Thyroid gland (tissue), 4 donors: ENCODE measurements at regions not wholly inside any gene's neighbourhood (a gene's known extent, or its start where the extent isn't known, plus 50 kb on each side); places are given as distances from the start of the nearest gene placed in this dataset.

ENCODE experiments used
- DNase-seq, 2 donors: peaks; one replicate each; pipeline ENCODE4 v3.0.0-alpha.2; 2019
- H3K27ac ChIP-seq, 3 donors: fragments of 200-600 bp; sonication (generic); 1 replicate in 2 of 3; 2 replicates in 1 of 3; pipeline ENCODE4 v1.5.1; 2016 to 2019; ENCODE audit warnings: mild to moderate bottlenecking in 1 of 3, moderate library complexity in 1 of 3
- H3K27me3 ChIP-seq: fragments of 200-600 bp; sonication (generic); one replicate; pipeline ENCODE4 v1.5.1; 2019
- H3K36me3 ChIP-seq, 2 donors: fragments of 200-600 bp; sonication (generic); one replicate each; pipeline ENCODE4 v1.5.1; 2016 to 2019
- H3K4me1 ChIP-seq, 2 donors: fragments of 200-600 bp; sonication (generic); one replicate each; pipeline ENCODE4 v1.5.1; 2017 to 2019
- H3K4me3 ChIP-seq, 3 donors: fragments of 200-600 bp; sonication (generic); replicated peaks in 1 of 3; 1 replicate in 2 of 3; 2 replicates in 1 of 3; pipeline ENCODE4 v1.5.1; 2016; ENCODE audit warnings: mild to moderate bottlenecking in 1 of 3
- H3K9me3 ChIP-seq: fragments of 200-600 bp; sonication (generic); one replicate; pipeline ENCODE4 v1.5.1; 2017
- CTCF ChIP-seq, 6 experiments: fragments of 200-600 bp in 3 of 6; fragments of 450-650 bp in 3 of 6; sonication (generic) in 3 of 6; IDR thresholded peaks; one replicate each; pipeline ENCODE4 v1.5.1; 2016 to 2019; ENCODE audit warnings: antibody characterized with exemption in 6 of 6, mild to moderate bottlenecking in 2 of 6, inconsistent platforms in 1 of 6, moderate library complexity in 1 of 6
- POLR2A ChIP-seq, 2 donors: fragments of 450-650 bp; IDR thresholded peaks; one replicate each; pipeline ENCODE4 v1.6.1; 2017; ENCODE audit warnings: antibody characterized with exemption in 2 of 2, mild to moderate bottlenecking in 2 of 2, moderate library complexity in 1 of 2
- WGBS, 2 donors: methylation state at CpG; one replicate each; pipeline ENCODE4 v1.1.5; 2017; 5-methylcytosine and 5-hydroxymethylcytosine counted together
- intact Hi-C: fragments of 100-400 bp; cut with DNase I; formaldehyde crosslinking; loops from one replicate; pipeline ENCODE4 v1.15.1; 2023

- WGBS, 2 donors: 69% methylated on average over 11 of the region's 11 CpGs
- H3K27me3 ChIP-seq: no peaks in the 10 kb centered on the region
- H3K4me1 ChIP-seq: peaks cover 9 to 18% of the 10 kb centered on the region in 2 donors
- no peak overlapping the region for H3K27ac ChIP-seq
- no peaks in the 10 kb centered on the region for H3K9me3 ChIP-seq
- intact Hi-C loops: no loop called here
- DNase-seq: no peak
- no peak overlapping the region for H3K4me3 ChIP-seq
- no peaks in the 10 kb centered on the region for H3K36me3 ChIP-seq
- no peak for TF ChIP-seq CTCF (IDR thresholded peaks at IDR 0.05)
- no peak for TF ChIP-seq POLR2A (IDR thresholded peaks at IDR 0.05)
Measured at GRCh38 chr10:6734286-6734685, 154.2 kb upstream of the PRKCQ start.

- H3K36me3 ChIP-seq: no peaks in the 10 kb centered on the region
- TF ChIP-seq CTCF (IDR thresholded peaks at IDR 0.05) (no peak), POLR2A (IDR thresholded peaks at IDR 0.05) (no peak)
- no peaks in the 10 kb centered on the region for H3K27me3 ChIP-seq
- no peaks in the 10 kb centered on the region for H3K9me3 ChIP-seq
- H3K4me3 ChIP-seq: no peak overlapping the region
- H3K27ac ChIP-seq: no peak overlapping the region
- no peak for DNase-seq
- H3K4me1 ChIP-seq: no peaks in the 10 kb centered on the region
- 46 to 51% methylated on average over 7 of the region's 7 CpGs for WGBS, 2 donors
- intact Hi-C loops: no loop called here
Measured at GRCh38 chr10:6729861-6730344, 149.8 kb upstream of the PRKCQ start.

- intact Hi-C loops: no loop called here
- H3K36me3 ChIP-seq: no peaks in the 10 kb centered on the region
- no peaks in the 10 kb centered on the region for H3K9me3 ChIP-seq
- no peaks in the 10 kb centered on the region for H3K4me1 ChIP-seq
- H3K27ac ChIP-seq: no peak overlapping the region
- TF ChIP-seq POLR2A (IDR thresholded peaks at IDR 0.05) (no peak), CTCF (IDR thresholded peaks at IDR 0.05) (no peak)
- DNase-seq: peak in 1 of 2 donors; percentile 49
- no peaks in the 10 kb centered on the region for H3K27me3 ChIP-seq
- WGBS, 2 donors: 50 to 65% methylated on average over 6 of the region's 6 CpGs
- H3K4me3 ChIP-seq: no peak overlapping the region
Measured at GRCh38 chr10:6729071-6729774, 149.1 kb upstream of the PRKCQ start.

GRCh38 chr10:6726924-6727323, 146.8 kb upstream of the PRKCQ start:
- Histone ChIP-seq H3K9me3 (no peaks in the 10 kb centered on the region), H3K27ac (no peak overlapping the region), H3K27me3 (no peaks in the 10 kb centered on the region), H3K36me3 (no peaks in the 10 kb centered on the region), H3K4me3 (no peak overlapping the region), H3K4me1 (no peaks in the 10 kb centered on the region)
- DNase-seq: no peak
- intact Hi-C loops: no loop called here
- TF ChIP-seq POLR2A (IDR thresholded peaks at IDR 0.05) (no peak), CTCF (IDR thresholded peaks at IDR 0.05) (no peak)
- WGBS, 2 donors: 77 to 98% methylated on average over 3 of the region's 3 CpGs

- Histone ChIP-seq H3K27me3 (no peaks in the 10 kb centered on the region), H3K4me1 (no peaks in the 10 kb centered on the region), H3K4me3 (no peak overlapping the region), H3K36me3 (no peaks in the 10 kb centered on the region), H3K9me3 (no peaks in the 10 kb centered on the region), H3K27ac (no peak overlapping the region)
- WGBS, 2 donors: 64 to 83% methylated on average over 1 of the region's 1 CpG
- TF ChIP-seq POLR2A (IDR thresholded peaks at IDR 0.05) (no peak), CTCF (IDR thresholded peaks at IDR 0.05) (no peak)
- DNase-seq: no peak
- intact Hi-C loops: no loop called here
Measured at GRCh38 chr10:6722616-6723004, 142.5 kb upstream of the PRKCQ start.
